B cell (primary cell): ENCODE measurements at regions not wholly inside any gene's neighbourhood (a gene's known extent, or its start where the extent isn't known, plus 50 kb on each side); places are given as distances from the start of the nearest gene placed in this dataset.

Experiments
- ATAC-seq: fragments of 200-7000 bp; cut with Tn5 transposase; one replicate; pipeline ENCODE4 v1.10.0; 2021; ENCODE audit warnings: low read depth, mild to moderate bottlenecking, moderate number of reproducible peaks, moderate library complexity
- CTCF ChIA-PET: fragments of 350-600 bp; sonication (Branson Sonifier 250); formaldehyde crosslinking; loops from one replicate; lab custom pipeline; 2021; ENCODE audit warnings: antibody characterized with exemption, inconsistent platforms; lab: Charles Lee
- POLR2A ChIA-PET: fragments of 350-600 bp; sonication (Branson Sonifier 250); formaldehyde crosslinking; loops from one replicate; lab custom pipeline; 2021; ENCODE audit warnings: antibody characterized with exemption; lab: Charles Lee
- DNase-seq: peaks from one replicate; pipeline ENCODE4 v3.0.0; 2013
- H2AFZ ChIP-seq: 2 replicates; pipeline ENCODE4 v1.6.1; 2012; ENCODE audit warnings: mild to moderate bottlenecking, low read depth, low read length; ENCODE audit not compliant: insufficient read depth, poor library complexity, severe bottlenecking
- H3K27ac ChIP-seq, 2 donors: 1 replicate in 1 of 2; 2 replicates in 1 of 2; pipeline ENCODE4 v1.5.1; 2012 to 2013; ENCODE audit warnings: low read length in 2 of 2, mild to moderate bottlenecking in 2 of 2, moderate library complexity in 1 of 2
- H3K27me3 ChIP-seq, 4 experiments: fragments of 200-600 bp in 1 of 4; sonication (generic) in 1 of 4; replicated peaks in 1 of 4; 1 replicate in 2 of 4; 2 replicates in 2 of 4; pipeline versions ENCODE4 v1.6.1 to v1.7.0; 2013 to 2016; ENCODE audit warnings: low read length in 3 of 4, mild to moderate bottlenecking in 2 of 4, mixed read lengths in 1 of 4, moderate library complexity in 1 of 4; ENCODE audit not compliant: insufficient read depth in 4 of 4, control insufficient read depth in 3 of 4; ENCODE audit errors: control extremely low read depth in 1 of 4
- H3K36me3 ChIP-seq, 2 experiments: replicated peaks in 1 of 2; 1 replicate in 1 of 2; 2 replicates in 1 of 2; pipeline versions ENCODE4 v1.6.1 to v1.7.1; 2013; ENCODE audit warnings: low read length in 1 of 2; ENCODE audit not compliant: insufficient read depth in 2 of 2, control insufficient read depth in 1 of 2; ENCODE audit errors: control extremely low read depth in 1 of 2, extremely low read depth in 1 of 2
- H3K4me1 ChIP-seq, 2 donors: fragments of 200-600 bp in 1 of 2; sonication (generic) in 1 of 2; 1 replicate in 1 of 2; 2 replicates in 1 of 2; pipeline versions ENCODE4 v1.5.1 to v1.6.1; 2013 to 2017; ENCODE audit warnings: low read length in 2 of 2; ENCODE audit not compliant: control insufficient read depth in 2 of 2, insufficient read depth in 2 of 2
- H3K4me2 ChIP-seq: replicated peaks from 2 replicates; pipeline ENCODE3; 2012; ENCODE audit warnings: mild to moderate bottlenecking, low read depth, low read length; ENCODE audit not compliant: poor library complexity, severe bottlenecking
- H3K4me3 ChIP-seq, 5 experiments: fragments of 200-600 bp in 1 of 5; sonication (generic) in 1 of 5; 1 replicate in 3 of 5; 2 replicates in 2 of 5; pipeline versions ENCODE4 v1.5.1 to v1.7.0; 2011 to 2016; ENCODE audit warnings: low read length in 4 of 5, mild to moderate bottlenecking in 4 of 5, low read depth in 2 of 5, control low read depth in 1 of 5, moderate library complexity in 1 of 5; ENCODE audit not compliant: insufficient read depth in 1 of 5; ENCODE audit errors: control extremely low read depth in 1 of 5, extremely low read depth in 1 of 5
- H3K79me2 ChIP-seq: fragments of 200-600 bp; sonication (generic); one replicate; pipeline ENCODE4 v1.6.0; 2016; ENCODE audit warnings: low read length; ENCODE audit not compliant: control insufficient read depth, insufficient read depth
- H3K9ac ChIP-seq: fragments of 200-600 bp; sonication (generic); 2 replicates; pipeline ENCODE4 v1.6.1; 2017; ENCODE audit warnings: mild to moderate bottlenecking, low read length, moderate library complexity
- H3K9me3 ChIP-seq, 3 donors: one replicate each; pipeline versions ENCODE4 v1.6.1 to v1.7.1; 2013; ENCODE audit warnings: low read length in 2 of 3; ENCODE audit not compliant: control insufficient read depth in 2 of 3, insufficient read depth in 1 of 3; ENCODE audit errors: control extremely low read depth in 1 of 3
- H4K20me1 ChIP-seq: 2 replicates; pipeline ENCODE4 v1.6.0; 2012; ENCODE audit warnings: mild to moderate bottlenecking, low read length; ENCODE audit not compliant: insufficient read depth, control insufficient read depth, poor library complexity, severe bottlenecking
- H3K27ac Mint-ChIP-seq: one replicate; pipeline ENCODE4 v1.8.0; 2021; ENCODE audit warnings: mixed read lengths
- H3K27me3 Mint-ChIP-seq: one replicate; pipeline ENCODE4 v1.8.0; 2021; ENCODE audit warnings: mixed read lengths
- H3K4me1 Mint-ChIP-seq: one replicate; pipeline ENCODE4 v1.8.0; 2021; ENCODE audit warnings: mixed read lengths
- H3K4me3 Mint-ChIP-seq: one replicate; pipeline ENCODE4 v1.8.0; 2021; ENCODE audit warnings: mixed read lengths
- H3K9me3 Mint-ChIP-seq: one replicate; pipeline ENCODE4 v1.8.0; 2022; ENCODE audit warnings: mixed read lengths; ENCODE audit not compliant: insufficient read depth
- CTCF ChIP-seq: fragments of 200-600 bp; IDR thresholded peaks from one replicate; pipeline ENCODE4 v1.8.0; 2022; ENCODE audit warnings: antibody characterized with exemption, mild to moderate bottlenecking
- EZH2 ChIP-seq: IDR thresholded peaks from 2 replicates; pipeline ENCODE4 v1.6.1; 2012; ENCODE audit warnings: borderline replicate concordance, low read depth, mild to moderate bottlenecking, moderate library complexity, low read length; ENCODE audit not compliant: insufficient read depth, poor library complexity, severe bottlenecking
- WGBS: methylation state at CpG from one replicate; pipeline ENCODE4 v1.1.5; 2013; ENCODE audit warnings: missing lambda C conversion rate; ENCODE audit not compliant: insufficient coverage; 5-methylcytosine and 5-hydroxymethylcytosine counted together
- intact Hi-C: fragments of 100-400 bp; cut with micrococcal nuclease; formaldehyde crosslinking; loops from one replicate; pipeline ENCODE4 v1.10.0; 2022

GRCh38 chr7:69192134-69192533 is 406.1 kb upstream of the AUTS2 start:
- Mint-ChIP-seq H3K27ac (no peak overlapping the region), H3K9me3 (peaks cover 6% of the 10 kb centered on the region), H3K27me3 (no peaks in the 10 kb centered on the region), H3K4me3 (no peak overlapping the region), H3K4me1 (peaks cover 9% of the 10 kb centered on the region)
- no peak overlapping the region for H3K4me2 ChIP-seq
- ChIA-PET POLR2A (no interaction called here), CTCF (interaction anchor here (0.6 kb wide), 1 partner anchor 309 kb away, joined by 3 read pairs; no protein-coding TSS in a partner anchor)
- DNase-seq (no peak), ATAC-seq (no peak)
- WGBS: no CpG with 5 or more reads among the region's 3 CpGs
- TF ChIP-seq EZH2 (no peak), CTCF (no peak)
- H3K4me1 ChIP-seq: peaks cover 0 to 7% of the 10 kb centered on the region in 2 donors
- no peaks in the 10 kb centered on the region for H4K20me1 ChIP-seq
- peaks cover 0 to 5% (median 0%) of the 10 kb centered on the region in 3 donors for H3K9me3 ChIP-seq
- no peaks in the 10 kb centered on the region for H3K36me3 ChIP-seq
- H3K79me2 ChIP-seq: no peaks in the 10 kb centered on the region
- H3K27ac ChIP-seq: no peak overlapping the region
- H3K27me3 ChIP-seq: no peaks in the 10 kb centered on the region
- H3K4me3 ChIP-seq: no peak overlapping the region
- intact Hi-C loops: no loop called here
- no peak overlapping the region for H2AFZ ChIP-seq
- H3K9ac ChIP-seq: no peak overlapping the region

- Mint-ChIP-seq H3K4me3 (no peak overlapping the region), H3K4me1 (peaks cover 9% of the 10 kb centered on the region), H3K27ac (no peak overlapping the region), H3K27me3 (no peaks in the 10 kb centered on the region), H3K9me3 (peaks cover 10% of the 10 kb centered on the region)
- intact Hi-C loops: no loop called here
- no peak for ATAC-seq
- peaks cover 0 to 7% (median 3%) of the 10 kb centered on the region in 3 donors for H3K9me3 ChIP-seq
- peaks cover 0 to 7% of the 10 kb centered on the region in 2 donors for H3K4me1 ChIP-seq
- no peaks in the 10 kb centered on the region for H3K27me3 ChIP-seq
- no peak overlapping the region for H3K4me2 ChIP-seq
- no peaks in the 10 kb centered on the region for H4K20me1 ChIP-seq
- WGBS: no CpG with 5 or more reads among the region's 4 CpGs
- TF ChIP-seq CTCF (no peak), EZH2 (no peak)
- H3K79me2 ChIP-seq: no peaks in the 10 kb centered on the region
- no peak overlapping the region for H3K9ac ChIP-seq
- no peak overlapping the region for H3K4me3 ChIP-seq
- ChIA-PET CTCF (no interaction called here), POLR2A (no interaction called here)
- H2AFZ ChIP-seq: no peak overlapping the region
- H3K27ac ChIP-seq: no peak overlapping the region
- H3K36me3 ChIP-seq: no peaks in the 10 kb centered on the region
- no peak for DNase-seq
Observed at GRCh38 chr7:69193061-69193460, 405.2 kb upstream of the AUTS2 start.
